CD4-positive, CD25-positive, alpha-beta regulatory T cell (primary cell): ENCODE measurements at regions not wholly inside any gene's neighbourhood (a gene's known extent, or its start where the extent isn't known, plus 50 kb on each side); places are given as distances from the start of the nearest gene placed in this dataset.
"Not testable (repeated sequence)": the region's sequence is repeated elsewhere in the genome, so short reads cannot be mapped to it uniquely, and the experiment has no call there.

ENCODE experiments used
- ATAC-seq, 2 donors: fragments of 150-1000 bp; cut with Tn5 transposase; one replicate each; pipeline ENCODE4 v1.10.0; 2021; ENCODE audit warnings: low read depth in 2 of 2, moderate number of reproducible peaks in 2 of 2, moderate library complexity in 1 of 2
- DNase-seq, 3 donors: peaks; one replicate each; pipeline versions ENCODE4 v3.0.0 to v3.0.0-alpha.2; 2012 to 2022; ENCODE audit warnings: mixed read lengths in 1 of 3
- H3K27ac ChIP-seq: one replicate; pipeline ENCODE4 v1.7.0; 2013; ENCODE audit warnings: mild to moderate bottlenecking, low read length; ENCODE audit not compliant: insufficient read depth, poor library complexity, severe bottlenecking
- H3K27me3 ChIP-seq: one replicate; pipeline ENCODE4 v1.7.0; 2013; ENCODE audit warnings: low read length; ENCODE audit not compliant: control insufficient read depth, insufficient read depth
- H3K36me3 ChIP-seq: one replicate; pipeline ENCODE4 v1.7.0; 2013; ENCODE audit warnings: mild to moderate bottlenecking, low read length, moderate library complexity; ENCODE audit not compliant: control insufficient read depth, insufficient read depth
- H3K4me1 ChIP-seq: 2 replicates; pipeline ENCODE4 v1.7.0; 2013; ENCODE audit warnings: mild to moderate bottlenecking, low read length; ENCODE audit not compliant: insufficient read depth, control insufficient read depth, poor library complexity, severe bottlenecking
- H3K4me3 ChIP-seq: one replicate; pipeline ENCODE4 v1.7.0; 2013; ENCODE audit warnings: low read depth, mild to moderate bottlenecking, low read length, moderate library complexity
- H3K9me3 ChIP-seq, 2 experiments: 1 replicate in 1 of 2; 2 replicates in 1 of 2; pipeline ENCODE4 v1.7.0; 2013; ENCODE audit warnings: low read length in 2 of 2, mild to moderate bottlenecking in 1 of 2, moderate library complexity in 1 of 2; ENCODE audit not compliant: control insufficient read depth in 2 of 2
- H3K27ac Mint-ChIP-seq, 3 donors: one replicate each; pipeline ENCODE4 v1.8.0; 2020 to 2022; ENCODE audit warnings: mild to moderate bottlenecking in 3 of 3, mixed read lengths in 3 of 3, moderate library complexity in 2 of 3
- H3K27me3 Mint-ChIP-seq: one replicate; pipeline ENCODE4 v1.8.0; 2022; ENCODE audit warnings: mild to moderate bottlenecking, mixed read lengths
- H3K36me3 Mint-ChIP-seq: one replicate; pipeline ENCODE4 v1.8.0; 2020; ENCODE audit warnings: mixed read lengths
- H3K4me1 Mint-ChIP-seq, 4 donors: one replicate each; pipeline ENCODE4 v1.8.0; 2020 to 2022; ENCODE audit warnings: mixed read lengths in 4 of 4, mild to moderate bottlenecking in 1 of 4
- H3K4me3 Mint-ChIP-seq, 4 donors: one replicate each; pipeline ENCODE4 v1.8.0; 2020 to 2022; ENCODE audit warnings: mild to moderate bottlenecking in 4 of 4, mixed read lengths in 4 of 4, moderate library complexity in 3 of 4
- H3K9me3 Mint-ChIP-seq, 7 donors: one replicate each; pipeline ENCODE4 v1.8.0; 2020 to 2022; ENCODE audit warnings: mixed read lengths in 7 of 7, mild to moderate bottlenecking in 3 of 7, moderate library complexity in 2 of 7

DNA sequence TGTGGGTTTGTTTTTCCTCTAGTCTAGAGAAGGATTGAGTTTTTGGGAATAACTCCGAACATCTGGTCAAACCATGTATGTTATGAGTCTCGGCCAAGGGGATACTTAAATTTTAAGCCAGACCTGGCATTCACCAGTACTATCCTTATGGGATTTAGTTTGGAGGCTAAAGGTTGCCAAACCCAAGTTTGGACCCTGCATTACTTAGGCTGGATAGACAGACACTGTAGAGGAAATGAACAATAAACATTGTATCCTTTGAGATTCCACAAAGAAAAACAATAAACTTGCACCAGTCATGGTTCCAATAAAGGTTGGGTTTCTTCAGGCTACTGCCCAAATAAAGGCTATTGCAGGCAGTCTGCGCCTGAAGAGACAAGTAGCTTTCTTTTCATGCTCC is 296.7 kb upstream of the MEF2C start:
- Mint-ChIP-seq H3K4me3 (no peak overlapping the region), H3K4me1 (no peaks in the 10 kb centered on the region), H3K9me3 (peaks cover 0 to 4% (median 1%) of the 10 kb centered on the region in 7 donors), H3K36me3 (no peaks in the 10 kb centered on the region), H3K27ac (no peak overlapping the region), H3K27me3 (no peaks in the 10 kb centered on the region)
- H3K27me3 ChIP-seq: no peaks in the 10 kb centered on the region
- H3K4me3 ChIP-seq: no peak overlapping the region
- no peaks in the 10 kb centered on the region for H3K36me3 ChIP-seq
- H3K4me1 ChIP-seq: no peaks in the 10 kb centered on the region
- DNase-seq: no peak
- H3K9me3 ChIP-seq: no peaks in the 10 kb centered on the region
- no peak overlapping the region for H3K27ac ChIP-seq
- no peak for ATAC-seq

DNA sequence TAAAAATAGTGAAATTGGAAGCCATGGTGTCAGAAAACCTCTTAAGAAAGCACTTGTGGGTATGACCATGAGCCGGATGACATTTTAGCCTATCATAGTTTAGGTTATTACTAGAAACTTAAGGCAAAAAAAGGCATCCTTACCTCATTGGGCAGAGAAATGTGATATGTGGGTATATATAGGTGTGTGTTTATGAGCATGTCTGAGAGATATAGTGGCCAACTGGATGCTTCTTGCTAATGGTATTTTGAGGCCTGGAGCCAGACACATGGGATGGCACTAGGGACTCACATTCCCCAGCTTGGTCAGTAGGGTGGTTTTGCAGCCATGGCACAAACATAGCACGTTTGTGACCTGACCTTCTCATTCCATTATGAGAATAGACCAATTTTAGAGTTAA is 295.6 kb upstream of the MEF2C start:
- no peaks in the 10 kb centered on the region for H3K27me3 Mint-ChIP-seq
- ATAC-seq: no peak

DNA sequence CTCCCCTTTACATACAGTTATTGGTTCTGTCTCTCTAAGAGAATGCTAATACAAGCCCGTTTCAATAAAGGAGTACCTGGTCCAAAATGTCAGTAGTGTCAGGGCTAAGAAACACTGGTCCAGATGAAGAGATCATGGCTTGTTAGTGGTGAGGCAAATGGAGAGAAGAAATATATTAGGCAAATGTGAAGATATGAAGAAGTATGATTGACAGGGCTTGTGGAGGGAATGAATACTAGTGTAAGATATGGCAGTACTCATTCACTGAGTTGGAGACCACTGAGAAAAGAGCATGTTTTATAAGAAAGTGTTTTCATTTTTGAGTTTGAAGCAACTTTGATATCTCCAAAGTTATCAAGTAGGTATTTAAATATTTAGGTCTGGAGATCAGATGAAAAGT is 290.5 kb upstream of the MEF2C start:
- no peaks in the 10 kb centered on the region for H3K27me3 Mint-ChIP-seq
- H3K4me1 Mint-ChIP-seq: no peaks in the 10 kb centered on the region
- ATAC-seq (no peak), DNase-seq (no peak)
- no peaks in the 10 kb centered on the region for H3K27me3 ChIP-seq
- H3K27ac ChIP-seq: no peak overlapping the region
- H3K36me3 ChIP-seq: no peaks in the 10 kb centered on the region
- H3K4me3 ChIP-seq: no peak overlapping the region
- no peaks in the 10 kb centered on the region for H3K4me1 ChIP-seq
- no peaks in the 10 kb centered on the region for H3K9me3 ChIP-seq
- H3K27ac Mint-ChIP-seq: no peak overlapping the region
- H3K36me3 Mint-ChIP-seq: no peaks in the 10 kb centered on the region
- H3K4me3 Mint-ChIP-seq: no peak overlapping the region
- H3K9me3 Mint-ChIP-seq: peaks cover 0 to 8% (median 3%) of the 10 kb centered on the region in 7 donors

More for the DNA sequence above, 295.6 kb upstream of the MEF2C start:
- Histone ChIP-seq H3K27me3 (no peaks in the 10 kb centered on the region), H3K9me3 (no peaks in the 10 kb centered on the region), H3K4me3 (no peak overlapping the region), H3K4me1 (no peaks in the 10 kb centered on the region), H3K36me3 (no peaks in the 10 kb centered on the region), H3K27ac (no peak overlapping the region)
- no peaks in the 10 kb centered on the region for H3K36me3 Mint-ChIP-seq
- H3K4me1 Mint-ChIP-seq: no peaks in the 10 kb centered on the region
- no peak overlapping the region for H3K27ac Mint-ChIP-seq
- H3K9me3 Mint-ChIP-seq: peaks cover 0 to 4% (median 3%) of the 10 kb centered on the region in 7 donors
- no peak for DNase-seq
- H3K4me3 Mint-ChIP-seq: no peak overlapping the region

DNA sequence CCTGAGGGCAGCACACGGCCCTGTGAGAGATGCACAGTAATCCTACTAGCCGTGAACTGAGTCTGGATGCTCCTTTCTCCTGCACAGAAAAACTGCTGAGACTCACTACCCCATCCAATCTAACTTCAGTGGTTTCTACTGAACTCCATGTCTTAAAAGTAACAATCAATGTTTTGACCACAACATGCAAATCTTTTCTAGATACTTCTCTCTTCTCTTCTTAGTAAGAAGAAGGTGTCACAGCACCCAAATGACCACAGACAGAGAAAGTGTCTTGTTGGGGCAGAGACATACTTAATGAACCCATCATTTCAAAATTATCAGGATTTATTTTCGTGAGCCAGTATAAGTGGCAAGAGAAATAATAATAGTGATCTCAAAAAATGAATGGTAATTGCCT is 285.8 kb upstream of the MEF2C start:
- no peaks in the 10 kb centered on the region for H3K36me3 ChIP-seq
- H3K9me3 ChIP-seq: no peaks in the 10 kb centered on the region
- no peak for ATAC-seq
- Mint-ChIP-seq H3K4me1 (no peaks in the 10 kb centered on the region), H3K4me3 (no peak overlapping the region), H3K27ac (no peak overlapping the region), H3K27me3 (no peaks in the 10 kb centered on the region), H3K36me3 (no peaks in the 10 kb centered on the region), H3K9me3 (peaks cover 0 to 11% (median 3%) of the 10 kb centered on the region in 7 donors)
- no peak overlapping the region for H3K4me3 ChIP-seq
- H3K4me1 ChIP-seq: no peaks in the 10 kb centered on the region
- no peak for DNase-seq
- H3K27ac ChIP-seq: no peak overlapping the region
- H3K27me3 ChIP-seq: no peaks in the 10 kb centered on the region

DNA sequence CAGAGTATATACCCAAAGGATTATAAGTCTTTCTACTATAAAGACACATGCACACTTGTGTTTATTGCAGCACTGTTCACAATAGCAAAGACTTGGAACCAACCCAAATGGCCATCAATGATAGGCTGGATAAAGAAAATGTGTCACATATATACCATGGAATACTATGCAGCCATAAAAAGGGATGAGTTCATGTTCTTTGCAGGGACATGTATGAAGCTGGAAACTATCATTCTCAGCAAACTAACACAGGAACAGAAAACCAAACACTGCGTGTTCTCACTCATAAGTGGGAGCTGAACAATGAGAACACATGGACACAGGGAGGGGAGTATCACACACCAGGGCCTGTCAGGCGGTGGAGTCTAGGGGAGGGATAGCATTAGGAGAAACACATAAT is 281.7 kb upstream of the MEF2C start:
- H3K9me3 ChIP-seq, H3K36me3 ChIP-seq, H3K4me3 ChIP-seq, H3K27ac ChIP-seq, H3K27me3 ChIP-seq, H3K4me1 Mint-ChIP-seq, H3K27ac Mint-ChIP-seq, H3K27me3 Mint-ChIP-seq, H3K36me3 Mint-ChIP-seq, DNase-seq, H3K4me3 Mint-ChIP-seq, ATAC-seq, H3K4me1 ChIP-seq: not testable (repeated sequence)
- peaks cover 5 to 31% (median 9%) of the 10 kb centered on the region in 7 donors for H3K9me3 Mint-ChIP-seq

DNA sequence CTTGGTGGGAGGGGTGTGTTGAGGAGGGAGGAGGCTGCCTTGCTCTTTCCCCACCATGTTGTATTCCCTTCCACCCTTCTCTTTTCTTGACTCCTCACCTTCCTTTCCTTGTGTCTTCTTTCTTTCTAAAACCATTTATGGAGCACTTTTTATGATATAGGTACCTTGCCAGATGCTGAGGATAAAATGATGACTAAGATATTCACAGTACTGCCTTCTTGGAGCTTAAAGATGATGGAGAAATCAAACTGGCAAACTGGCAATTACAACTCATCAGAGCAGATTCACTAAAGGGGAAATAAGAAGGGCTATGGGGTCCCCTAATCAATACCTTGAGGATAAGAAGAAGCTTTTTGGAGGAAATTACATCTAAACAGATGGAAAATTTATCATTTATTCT is 273.2 kb upstream of the MEF2C start:
- H3K4me3 ChIP-seq: no peak overlapping the region
- no peaks in the 10 kb centered on the region for H3K27me3 Mint-ChIP-seq
- DNase-seq (no peak), ATAC-seq (no peak)
- no peak overlapping the region for H3K27ac ChIP-seq
- no peak overlapping the region for H3K4me3 Mint-ChIP-seq
- H3K9me3 ChIP-seq: no peaks in the 10 kb centered on the region
- no peaks in the 10 kb centered on the region for H3K36me3 ChIP-seq
- no peak overlapping the region for H3K27ac Mint-ChIP-seq
- H3K9me3 Mint-ChIP-seq: peaks cover under 1 to 8% (median 4%) of the 10 kb centered on the region in 7 donors
- no peaks in the 10 kb centered on the region for H3K4me1 Mint-ChIP-seq
- no peaks in the 10 kb centered on the region for H3K27me3 ChIP-seq
- no peaks in the 10 kb centered on the region for H3K36me3 Mint-ChIP-seq
- H3K4me1 ChIP-seq: no peaks in the 10 kb centered on the region

DNA sequence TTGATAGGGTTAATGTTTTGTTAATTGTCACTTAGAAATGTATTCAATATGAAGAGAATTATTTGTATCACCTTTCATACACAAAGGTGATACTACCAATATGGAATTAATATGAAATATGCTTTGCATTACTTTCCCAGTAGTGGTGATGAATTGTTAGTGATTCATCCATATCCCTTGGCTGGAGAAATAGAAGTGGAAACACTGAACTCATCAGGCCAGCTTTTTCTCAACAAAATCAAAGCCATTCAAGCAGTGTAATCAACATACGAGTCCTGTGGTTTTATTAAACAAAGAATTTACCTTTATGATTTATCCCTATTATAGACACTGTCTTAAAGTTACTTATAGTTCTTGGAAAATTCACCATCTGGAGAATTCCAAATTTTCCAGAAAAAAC is 264.0 kb upstream of the MEF2C start:
- Histone ChIP-seq H3K27ac (no peak overlapping the region), H3K9me3 (no peaks in the 10 kb centered on the region), H3K36me3 (no peaks in the 10 kb centered on the region), H3K4me1 (no peaks in the 10 kb centered on the region), H3K27me3 (no peaks in the 10 kb centered on the region), H3K4me3 (no peak overlapping the region)
- no peaks in the 10 kb centered on the region for H3K36me3 Mint-ChIP-seq
- H3K4me3 Mint-ChIP-seq: no peak overlapping the region
- H3K4me1 Mint-ChIP-seq: no peaks in the 10 kb centered on the region
- DNase-seq (no peak), ATAC-seq (no peak)
- no peaks in the 10 kb centered on the region for H3K27me3 Mint-ChIP-seq
- H3K9me3 Mint-ChIP-seq: peaks cover 0 to 9% (median 4%) of the 10 kb centered on the region in 7 donors
- H3K27ac Mint-ChIP-seq: no peak overlapping the region

DNA sequence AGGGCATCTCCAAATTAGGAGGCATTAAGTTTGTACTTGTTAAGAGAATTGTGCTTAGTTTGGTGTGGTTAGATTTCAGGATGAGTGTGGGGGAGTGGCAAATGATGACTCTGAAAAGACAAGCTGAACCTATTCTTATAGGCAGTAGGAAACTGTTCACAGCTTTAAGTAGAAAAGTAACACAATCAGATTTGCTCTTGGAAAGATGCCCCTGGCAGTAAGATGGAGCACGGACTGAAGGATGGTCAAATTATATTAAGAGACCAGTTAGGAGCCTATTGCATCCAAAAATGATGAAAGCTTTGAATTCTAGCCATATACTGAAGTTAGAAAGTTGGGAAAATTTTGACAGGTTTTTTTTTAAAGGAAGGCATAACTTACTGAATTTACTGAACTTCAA is 254.2 kb upstream of the MEF2C start:
- ATAC-seq: no peak

More for the DNA sequence above, 254.2 kb upstream of the MEF2C start:
- no peaks in the 10 kb centered on the region for H3K36me3 Mint-ChIP-seq
- H3K9me3 Mint-ChIP-seq: peaks cover 0 to 11% (median 4%) of the 10 kb centered on the region in 7 donors
- DNase-seq: no peak
- H3K4me1 Mint-ChIP-seq: no peaks in the 10 kb centered on the region
- Histone ChIP-seq H3K4me3 (no peak overlapping the region), H3K27ac (no peak overlapping the region), H3K27me3 (no peaks in the 10 kb centered on the region), H3K9me3 (no peaks in the 10 kb centered on the region), H3K36me3 (no peaks in the 10 kb centered on the region), H3K4me1 (no peaks in the 10 kb centered on the region)
- no peak overlapping the region for H3K4me3 Mint-ChIP-seq
- peaks cover 8% of the 10 kb centered on the region for H3K27me3 Mint-ChIP-seq
- H3K27ac Mint-ChIP-seq: no peak overlapping the region
